Activated CD4-positive, alpha-beta T cell treated with anti-CD3 and anti-CD28 coated beads, Interleukin-2, amount 10 ng/mL, durations not matched to agents 7 days and 5 days (primary cell): ENCODE measurements at regions not wholly inside any gene's neighbourhood (a gene's known extent, or its start where the extent isn't known, plus 50 kb on each side); places are given as distances from the start of the nearest gene placed in this dataset.

Experiments used
- CTCF ChIA-PET: fragments of 350-600 bp; sonication (Branson Sonifier 250); formaldehyde crosslinking; loops from one replicate; lab custom pipeline; 2021; ENCODE audit warnings: antibody characterized with exemption; lab: Charles Lee
- POLR2A ChIA-PET: fragments of 350-600 bp; sonication (Branson Sonifier 250); formaldehyde crosslinking; loops from one replicate; lab custom pipeline; 2021; ENCODE audit warnings: antibody characterized with exemption; lab: Charles Lee
- DNase-seq: peaks from one replicate; pipeline ENCODE4 v3.0.0-alpha.2; 2020
- H3K27ac Mint-ChIP-seq: one replicate; pipeline ENCODE4 v1.8.0; 2021; ENCODE audit warnings: mild to moderate bottlenecking, moderate library complexity, mixed read lengths
- H3K27me3 Mint-ChIP-seq: one replicate; pipeline ENCODE4 v1.8.0; 2021; ENCODE audit warnings: mixed read lengths
- H3K36me3 Mint-ChIP-seq: one replicate; pipeline ENCODE4 v1.8.0; 2021; ENCODE audit warnings: low read depth, mixed read lengths
- H3K4me1 Mint-ChIP-seq: one replicate; pipeline ENCODE4 v1.8.0; 2021; ENCODE audit warnings: mixed read lengths
- H3K4me3 Mint-ChIP-seq: one replicate; pipeline ENCODE4 v1.8.0; 2021; ENCODE audit warnings: mild to moderate bottlenecking, moderate library complexity, mixed read lengths
- H3K9me3 Mint-ChIP-seq: one replicate; pipeline ENCODE4 v1.8.0; 2021; ENCODE audit warnings: mixed read lengths

DNA sequence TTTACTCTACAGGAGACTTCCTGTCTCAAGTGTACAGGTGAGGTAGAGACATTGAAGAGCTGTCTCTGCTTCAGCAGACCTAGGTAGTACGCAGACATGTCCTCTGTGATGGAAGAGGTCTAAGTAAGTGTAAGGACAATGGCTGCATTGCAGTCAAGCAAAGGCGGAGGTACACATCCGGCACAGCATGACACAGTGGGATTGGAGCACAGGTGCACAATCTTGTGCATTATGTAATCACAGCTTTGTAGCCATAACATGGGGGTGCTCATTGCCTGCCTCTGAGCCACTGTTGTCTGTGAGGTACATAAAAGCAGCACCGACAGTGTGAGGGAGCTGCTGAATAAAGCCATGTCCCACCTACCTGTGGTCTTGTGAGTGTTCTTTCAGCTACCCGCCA lies 66.4 kb upstream of the CCDC190 start:
- Mint-ChIP-seq H3K9me3 (no peaks in the 10 kb centered on the region), H3K4me1 (peaks cover 3% of the 10 kb centered on the region), H3K4me3 (no peak overlapping the region), H3K27ac (no peak overlapping the region), H3K27me3 (peaks cover 22% of the 10 kb centered on the region), H3K36me3 (no peaks in the 10 kb centered on the region)
- ChIA-PET POLR2A (no interaction called here), CTCF (interaction anchor here (0.6 kb wide), 1 partner anchor 12 kb away, joined by 3 read pairs; no protein-coding TSS in a partner anchor)
- no peak for DNase-seq

DNA sequence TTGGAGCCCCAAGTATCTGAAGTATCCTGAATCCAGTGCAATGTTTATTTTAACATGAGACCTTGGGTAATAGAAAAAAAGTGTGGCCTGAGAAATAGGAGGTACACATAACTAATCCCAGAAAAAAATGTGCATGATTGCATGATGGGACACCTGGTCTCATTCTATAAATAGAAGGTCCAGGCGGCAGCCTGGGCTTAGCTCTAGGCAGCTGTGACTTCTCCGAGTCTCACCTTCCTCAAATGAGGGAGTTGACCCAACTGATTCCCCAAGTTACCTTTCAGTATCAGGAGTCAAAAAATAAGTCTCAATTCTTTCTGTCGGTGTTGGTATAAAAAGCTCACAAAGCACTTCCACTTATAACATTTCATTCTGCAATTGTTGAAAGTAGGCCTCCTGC lies 65.9 kb upstream of the CCDC190 start:
- peaks cover 22% of the 10 kb centered on the region for H3K27me3 Mint-ChIP-seq
- H3K4me1 Mint-ChIP-seq = peaks cover 8% of the 10 kb centered on the region
- no peak overlapping the region for H3K27ac Mint-ChIP-seq
- H3K9me3 Mint-ChIP-seq = no peaks in the 10 kb centered on the region
- CTCF ChIA-PET = interaction anchor here (0.6 kb wide), 1 partner anchor 12 kb away, joined by 3 read pairs; no protein-coding TSS in a partner anchor
- POLR2A ChIA-PET = no interaction called here
- H3K36me3 Mint-ChIP-seq = no peaks in the 10 kb centered on the region
- no peak for DNase-seq
- no peak overlapping the region for H3K4me3 Mint-ChIP-seq

DNA sequence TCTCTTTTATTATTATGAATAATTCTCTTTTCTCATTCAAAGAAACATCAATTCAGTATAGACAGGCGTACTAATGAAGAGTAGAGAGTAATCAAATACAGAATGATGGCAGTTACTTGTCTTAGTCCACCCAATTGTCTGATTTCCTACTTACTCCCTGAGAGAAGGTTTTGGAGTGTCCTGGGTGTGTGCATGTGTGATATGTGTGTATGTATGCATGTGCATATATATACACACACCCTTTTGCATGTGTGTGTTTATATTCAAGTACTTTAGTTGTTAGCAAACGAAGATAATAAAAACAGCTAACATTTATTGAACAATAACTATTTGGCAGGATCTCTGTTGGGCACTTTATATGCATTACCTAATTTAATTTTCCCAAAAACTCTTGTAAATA lies 63.2 kb upstream of the CCDC190 start:
- no peak for DNase-seq
- peaks cover 10% of the 10 kb centered on the region for H3K4me1 Mint-ChIP-seq
- peaks cover 11% of the 10 kb centered on the region for H3K27me3 Mint-ChIP-seq
- no peaks in the 10 kb centered on the region for H3K36me3 Mint-ChIP-seq
- CTCF ChIA-PET = no interaction called here
- no peak overlapping the region for H3K27ac Mint-ChIP-seq
- H3K9me3 Mint-ChIP-seq = no peaks in the 10 kb centered on the region
- POLR2A ChIA-PET = no interaction called here
- no peak overlapping the region for H3K4me3 Mint-ChIP-seq

DNA sequence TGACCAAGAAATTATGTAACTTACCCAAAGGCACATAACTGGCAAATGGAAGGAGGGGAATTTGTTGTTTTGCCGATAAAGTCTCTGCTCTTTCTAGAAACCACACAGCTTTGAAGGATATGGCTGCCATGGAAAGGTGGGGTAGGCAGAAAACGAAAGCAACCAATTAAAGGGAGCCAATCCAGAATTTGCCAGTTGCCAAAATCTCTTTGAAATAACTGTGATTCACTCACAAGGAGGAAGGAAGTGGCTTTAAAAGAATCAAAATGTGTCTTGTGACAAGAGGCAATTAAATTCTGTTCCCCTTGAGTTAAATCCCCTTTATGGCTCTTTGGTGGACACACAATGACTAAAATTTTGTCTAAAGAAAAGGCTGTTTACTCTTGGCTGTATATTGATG lies 61.2 kb upstream of the CCDC190 start:
- no peaks in the 10 kb centered on the region for H3K9me3 Mint-ChIP-seq
- CTCF ChIA-PET = interaction anchor here (1.0 kb wide), 1 partner anchor 9 kb away, joined by 3 read pairs; no protein-coding TSS in a partner anchor
- peak overlapping the region; percentile 19 for H3K27ac Mint-ChIP-seq
- H3K27me3 Mint-ChIP-seq = peaks cover 9% of the 10 kb centered on the region
- POLR2A ChIA-PET = no interaction called here
- no peak overlapping the region for H3K4me3 Mint-ChIP-seq
- H3K4me1 Mint-ChIP-seq = peaks cover 10% of the 10 kb centered on the region
- no peaks in the 10 kb centered on the region for H3K36me3 Mint-ChIP-seq
- peak; percentile 14 for DNase-seq

DNA sequence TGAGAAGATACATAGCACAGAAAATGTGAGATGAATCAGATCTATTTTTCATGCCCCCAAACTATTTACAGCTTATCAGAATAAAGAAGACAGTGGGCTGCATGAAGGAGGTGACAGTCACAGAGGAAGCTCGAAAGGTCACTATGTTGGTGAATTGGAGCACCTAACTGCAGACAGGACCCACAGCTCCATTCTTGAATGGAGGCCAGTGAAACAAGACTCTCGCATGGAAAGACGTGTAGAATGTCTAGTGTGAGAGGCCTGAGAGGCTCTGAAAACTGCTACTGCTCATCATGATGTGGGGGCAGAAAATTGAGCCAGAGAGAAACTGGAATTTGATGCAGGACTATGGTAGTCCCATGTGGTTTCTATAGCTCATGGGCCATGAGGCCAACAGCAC lies 60.3 kb upstream of the CCDC190 start:
- Mint-ChIP-seq H3K27ac (peak overlapping the region; percentile 39), H3K36me3 (no peaks in the 10 kb centered on the region), H3K9me3 (no peaks in the 10 kb centered on the region), H3K4me3 (no peak overlapping the region), H3K4me1 (peaks cover 10% of the 10 kb centered on the region), H3K27me3 (peaks cover 14% of the 10 kb centered on the region)
- no peak for DNase-seq
- POLR2A ChIA-PET = no interaction called here
- CTCF ChIA-PET = no interaction called here

DNA sequence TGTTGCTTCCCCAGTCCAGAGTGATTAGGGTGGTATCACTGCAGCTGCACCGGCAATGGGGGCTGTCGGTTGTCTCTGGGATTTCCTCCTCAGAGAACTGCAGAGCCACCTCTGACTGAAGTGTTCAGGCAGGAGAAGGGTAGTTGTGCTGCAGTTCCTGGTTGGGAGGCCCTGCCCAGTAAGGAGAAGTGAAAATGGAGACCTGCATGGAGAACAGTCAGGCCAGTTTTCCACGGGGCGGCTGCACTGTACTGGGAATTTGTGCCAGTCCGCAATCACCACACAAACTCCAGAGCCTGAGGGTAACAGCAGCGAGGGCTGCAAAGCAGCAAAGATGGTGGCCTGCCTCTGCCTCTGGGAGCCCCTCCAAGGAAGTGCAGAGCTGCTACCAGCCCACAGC lies 58.1 kb upstream of the CCDC190 start:
- no peak for DNase-seq
- Mint-ChIP-seq H3K9me3 (no peaks in the 10 kb centered on the region), H3K36me3 (no peaks in the 10 kb centered on the region), H3K4me1 (peaks cover 10% of the 10 kb centered on the region), H3K27ac (no peak overlapping the region), H3K27me3 (peaks cover 10% of the 10 kb centered on the region), H3K4me3 (no peak overlapping the region)
- ChIA-PET CTCF (no interaction called here), POLR2A (no interaction called here)

DNA sequence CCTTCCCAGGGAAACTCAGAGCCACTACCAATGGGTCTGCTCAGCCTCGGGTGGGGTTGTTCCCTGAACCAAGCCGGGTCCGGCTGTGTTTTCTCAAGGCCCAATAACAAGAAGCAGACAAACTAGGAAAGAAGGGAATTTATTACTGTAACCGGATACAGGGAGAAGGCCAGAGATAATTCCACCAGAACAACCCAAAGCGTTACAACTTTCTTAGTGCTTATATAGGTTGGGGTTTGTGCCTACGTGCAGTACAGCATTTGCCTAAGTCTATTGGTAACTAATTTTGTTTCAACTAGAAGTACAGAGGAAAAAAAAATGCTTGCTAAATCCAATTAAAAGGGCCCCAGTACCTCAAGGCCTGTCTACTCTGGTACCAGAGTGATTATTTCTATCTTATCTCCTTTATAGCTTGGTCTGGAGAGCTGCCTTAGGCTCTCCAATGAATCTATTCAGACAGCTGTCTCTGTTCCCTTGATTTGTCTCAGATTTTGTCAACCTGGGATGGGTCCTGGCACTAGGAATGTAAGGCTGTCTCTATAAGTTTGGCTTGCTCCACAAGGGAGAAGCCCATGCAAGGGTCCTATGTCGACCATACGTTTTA lies 57.3 kb upstream of the CCDC190 start:
- no peak overlapping the region for H3K4me3 Mint-ChIP-seq
- ChIA-PET CTCF (no interaction called here), POLR2A (no interaction called here)
- H3K9me3 Mint-ChIP-seq = no peaks in the 10 kb centered on the region
- H3K36me3 Mint-ChIP-seq = no peaks in the 10 kb centered on the region
- DNase-seq = no peak
- no peak overlapping the region for H3K27ac Mint-ChIP-seq
- peaks cover 10% of the 10 kb centered on the region for H3K4me1 Mint-ChIP-seq
- H3K27me3 Mint-ChIP-seq = peaks cover 9% of the 10 kb centered on the region

DNA sequence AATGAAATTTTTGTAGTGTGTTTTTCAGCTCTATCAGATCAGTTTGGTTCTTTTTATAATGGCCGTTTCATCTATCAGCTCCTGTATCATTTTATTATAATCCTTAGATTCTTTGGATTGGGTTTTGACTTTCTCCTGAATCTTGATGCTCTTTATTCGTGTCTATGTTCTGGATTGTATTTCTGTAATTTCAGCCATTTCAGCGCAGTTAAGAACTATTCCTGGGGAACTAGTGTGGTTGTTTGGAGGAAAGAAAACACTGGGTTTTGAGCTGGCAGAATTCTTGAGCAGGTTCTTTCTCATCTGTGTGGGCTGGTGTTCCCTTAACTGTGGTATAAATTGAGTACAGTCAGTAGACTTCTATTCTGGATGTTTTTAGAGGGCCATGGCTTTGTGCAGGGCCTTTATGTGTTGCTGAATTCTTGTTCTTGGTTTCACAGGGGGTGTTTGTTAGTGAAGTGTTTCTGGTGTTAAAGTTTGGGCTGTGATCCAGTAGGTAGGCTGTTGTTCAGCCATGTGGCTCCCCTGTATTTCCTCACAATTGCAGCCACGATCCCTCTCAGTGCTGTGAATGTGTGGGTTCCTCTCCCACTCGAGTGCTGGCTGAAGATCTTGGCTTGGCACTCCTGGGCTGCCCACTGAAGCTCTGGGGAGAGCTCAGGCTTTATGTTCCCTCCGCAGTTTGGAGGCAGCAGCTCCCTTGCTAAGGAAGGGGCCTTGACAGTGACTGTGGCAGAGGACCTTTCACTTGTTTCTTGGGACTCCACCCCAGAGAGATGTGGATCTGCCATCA lies 56.0 kb upstream of the CCDC190 start:
- no peak overlapping the region for H3K4me3 Mint-ChIP-seq
- DNase-seq = no peak
- CTCF ChIA-PET = interaction anchor here (0.9 kb wide), 1 partner anchor 35 kb away, joined by 3 read pairs; no protein-coding TSS in a partner anchor
- no peak overlapping the region for H3K27ac Mint-ChIP-seq
- H3K36me3 Mint-ChIP-seq = peaks cover 3% of the 10 kb centered on the region
- H3K9me3 Mint-ChIP-seq = peaks cover 4% of the 10 kb centered on the region
- POLR2A ChIA-PET = no interaction called here
- H3K4me1 Mint-ChIP-seq = peaks cover 3% of the 10 kb centered on the region
- peaks cover 6% of the 10 kb centered on the region for H3K27me3 Mint-ChIP-seq

DNA sequence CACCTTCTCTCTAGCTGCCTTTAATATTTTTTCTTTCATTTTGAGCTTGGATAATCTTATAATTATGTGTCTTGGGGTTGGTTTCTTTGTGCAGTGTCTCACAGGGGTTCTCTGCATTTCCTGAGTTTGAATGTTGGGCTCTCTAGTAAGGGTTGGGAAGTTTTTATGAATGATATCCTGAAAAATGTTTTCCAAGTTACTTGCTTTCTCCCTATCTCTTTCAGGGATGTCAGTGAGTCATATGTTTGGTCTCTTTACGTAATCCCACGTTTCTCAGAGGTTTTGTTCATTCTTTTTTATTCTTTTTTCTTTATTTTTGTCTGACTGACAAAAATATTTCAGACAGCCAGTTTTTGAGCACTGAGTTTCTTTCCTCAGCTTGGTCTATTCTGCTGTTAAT lies 55.4 kb upstream of the CCDC190 start:
- Mint-ChIP-seq H3K9me3 (peaks cover 5% of the 10 kb centered on the region), H3K36me3 (peaks cover 3% of the 10 kb centered on the region), H3K27ac (no peak overlapping the region), H3K4me3 (no peak overlapping the region), H3K27me3 (peaks cover 6% of the 10 kb centered on the region), H3K4me1 (peaks cover under 1% of the 10 kb centered on the region)
- no peak for DNase-seq
- ChIA-PET CTCF (interaction anchor here (0.9 kb wide), 1 partner anchor 34 kb away, joined by 3 read pairs; no protein-coding TSS in a partner anchor), POLR2A (no interaction called here)

DNA sequence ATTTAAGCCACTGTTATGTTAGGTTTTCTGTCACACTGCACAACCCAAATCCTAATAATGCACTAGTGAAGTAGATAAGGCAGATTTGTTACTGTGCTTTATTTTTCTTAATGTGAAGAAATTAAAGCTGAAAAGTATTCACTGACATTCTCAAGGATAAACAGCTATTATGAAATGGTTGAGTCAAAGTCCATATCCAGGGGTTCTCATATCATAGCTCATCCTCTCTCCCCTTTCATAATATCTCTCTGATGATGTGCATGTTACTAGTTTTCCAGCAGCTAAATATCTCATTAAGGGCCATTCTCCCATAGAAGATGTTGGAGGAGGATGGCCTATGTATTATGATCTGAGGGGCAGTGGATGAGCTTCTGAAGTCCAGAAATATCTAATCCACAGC lies 53.6 kb upstream of the CCDC190 start:
- POLR2A ChIA-PET = no interaction called here
- H3K36me3 Mint-ChIP-seq = peaks cover 3% of the 10 kb centered on the region
- no peak overlapping the region for H3K27ac Mint-ChIP-seq
- no peak for DNase-seq
- H3K27me3 Mint-ChIP-seq = peaks cover 12% of the 10 kb centered on the region
- CTCF ChIA-PET = no interaction called here
- peaks cover 5% of the 10 kb centered on the region for H3K9me3 Mint-ChIP-seq
- no peak overlapping the region for H3K4me3 Mint-ChIP-seq
- no peaks in the 10 kb centered on the region for H3K4me1 Mint-ChIP-seq

DNA sequence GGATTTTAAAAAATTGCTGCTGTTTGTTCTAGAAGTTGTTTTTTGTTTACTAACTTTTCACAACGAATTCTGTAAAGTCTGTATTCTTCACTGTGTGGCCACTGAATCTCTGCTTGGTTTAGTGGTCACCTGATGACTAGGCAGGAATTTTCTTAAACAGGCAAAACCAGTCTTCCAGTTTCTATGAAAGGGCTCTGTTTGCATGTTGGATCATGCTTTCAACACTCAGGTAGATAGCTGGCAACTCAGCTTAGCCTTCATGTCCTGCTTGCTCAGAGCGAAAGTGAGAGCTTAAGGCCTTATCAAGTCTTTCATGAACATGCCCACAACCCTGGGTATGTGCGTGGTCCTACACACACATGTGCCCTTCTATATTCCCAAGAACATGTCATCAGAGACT lies 52.4 kb upstream of the CCDC190 start:
- Mint-ChIP-seq H3K4me3 (no peak overlapping the region), H3K4me1 (no peaks in the 10 kb centered on the region), H3K27me3 (peaks cover 17% of the 10 kb centered on the region), H3K27ac (no peak overlapping the region), H3K36me3 (peaks cover 3% of the 10 kb centered on the region), H3K9me3 (peaks cover 5% of the 10 kb centered on the region)
- ChIA-PET POLR2A (no interaction called here), CTCF (interaction anchor here (1.0 to 1.3 kb wide), 2 partner anchors 9 kb away, joined by 3 read pairs; no protein-coding TSS in a partner anchor)
- no peak for DNase-seq

DNA sequence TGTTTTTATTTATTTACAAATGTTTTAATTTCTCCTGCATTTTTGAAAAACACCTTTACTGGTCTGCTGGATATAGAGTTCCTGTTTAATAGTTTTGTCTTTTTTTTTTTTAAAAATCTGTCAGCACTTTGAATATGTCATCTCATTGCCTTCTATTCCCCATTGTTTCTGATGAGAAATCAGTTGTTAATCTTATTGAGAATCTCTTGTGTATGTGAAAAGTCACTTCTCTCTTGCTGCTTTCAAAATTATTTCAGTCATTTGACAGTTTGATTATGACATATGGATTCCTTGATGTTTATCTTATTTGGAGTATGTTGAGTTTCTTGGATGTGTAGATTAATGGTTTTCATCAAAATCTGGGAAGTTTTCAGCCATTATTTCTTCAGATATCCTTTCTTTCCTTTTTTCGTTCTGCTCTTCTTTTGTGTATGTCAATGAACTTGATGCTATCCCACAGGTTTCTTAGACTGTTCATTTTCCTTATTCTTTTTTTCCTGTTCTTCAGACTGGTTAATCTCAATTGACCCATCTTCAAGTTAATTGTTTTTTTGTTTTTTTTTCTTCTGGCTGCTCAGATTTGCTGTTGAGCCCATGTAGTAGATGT lies 51.2 kb upstream of the CCDC190 start:
- Mint-ChIP-seq H3K27me3 (peaks cover 17% of the 10 kb centered on the region), H3K36me3 (peaks cover 3% of the 10 kb centered on the region), H3K4me1 (no peaks in the 10 kb centered on the region), H3K4me3 (no peak overlapping the region), H3K9me3 (peaks cover 5% of the 10 kb centered on the region), H3K27ac (no peak overlapping the region)
- ChIA-PET CTCF (no interaction called here), POLR2A (no interaction called here)
- no peak for DNase-seq
